SK-N-SH treated with all-trans-retinoic acid at 6 μM for 48 hours (cell line): ENCODE measurements at regions not wholly inside any gene's neighbourhood (a gene's known extent, or its start where the extent isn't known, plus 50 kb on each side); places are given as distances from the start of the nearest gene placed in this dataset.

ENCODE experiments used
- CSRNP3 ChIP-seq: fragments of 250-450 bp; sonication (Bioruptor Pico); IDR thresholded peaks from 2 replicates; pipeline ENCODE4 v1.5.1; 2021; ENCODE audit warnings: mild to moderate bottlenecking, moderate library complexity
- ESRRG ChIP-seq: fragments of 250-450 bp; sonication (Bioruptor Pico); IDR thresholded peaks from 2 replicates; pipeline ENCODE4 v1.6.1; 2021; ENCODE audit warnings: mild to moderate bottlenecking
- GLIS3 ChIP-seq: fragments of 250-450 bp; sonication (Bioruptor Pico); IDR thresholded peaks from 2 replicates; pipeline ENCODE4 v1.5.0; 2020; ENCODE audit warnings: mild to moderate bottlenecking, moderate library complexity
- PATZ1 ChIP-seq: fragments of 250-450 bp; sonication (Bioruptor Pico); IDR thresholded peaks from 2 replicates; pipeline ENCODE4 v1.8.0; 2020; ENCODE audit warnings: mild to moderate bottlenecking, moderate library complexity, borderline replicate concordance
- POU6F1 ChIP-seq: fragments of 250-450 bp; sonication (Bioruptor Pico); IDR thresholded peaks from 2 replicates; pipeline ENCODE4 v1.8.0; 2021; ENCODE audit warnings: low read depth, mild to moderate bottlenecking, moderate library complexity, borderline replicate concordance
- RARB ChIP-seq: fragments of 250-450 bp; sonication (Bioruptor Pico); IDR thresholded peaks from 2 replicates; pipeline ENCODE4 v1.8.0; 2021; ENCODE audit warnings: mild to moderate bottlenecking, moderate library complexity
- TCF4 ChIP-seq: fragments of 250-450 bp; sonication (Bioruptor Pico); IDR thresholded peaks from 2 replicates; pipeline ENCODE4 v1.8.0; 2021; ENCODE audit warnings: mild to moderate bottlenecking, moderate library complexity, borderline replicate concordance
- ZFP30 ChIP-seq: fragments of 450-650 bp; formaldehyde crosslinking; IDR thresholded peaks from 2 replicates; pipeline ENCODE4 v1.5.0; 2022; ENCODE audit warnings: mild to moderate bottlenecking, moderate library complexity
- TF ChIP-seq, protein P1 (sequence below): fragments of 250-450 bp; sonication (Bioruptor Pico); IDR thresholded peaks from 2 replicates; pipeline ENCODE4 v1.5.1; 2020; ENCODE audit warnings: low read depth, mild to moderate bottlenecking, moderate library complexity

GRCh38 chr2:83654091-83654611 lies 804.9 kb downstream of the SUCLG1 start:
- TF ChIP-seq POU6F1 = no peak
- no peak for TF ChIP-seq TCF4 (CRISPR knock-in tag)
- no peak for TF ChIP-seq GLIS3
- no peak for TF ChIP-seq RARB (CRISPR knock-in tag)
- TF ChIP-seq PATZ1 = no peak
- no peak for TF ChIP-seq ZFP30 (CRISPR knock-in tag)
- no peak for TF ChIP-seq CSRNP3 (CRISPR knock-in tag)
- TF ChIP-seq ESRRG (CRISPR knock-in tag) = no peak
- TF ChIP-seq, protein P1, sequence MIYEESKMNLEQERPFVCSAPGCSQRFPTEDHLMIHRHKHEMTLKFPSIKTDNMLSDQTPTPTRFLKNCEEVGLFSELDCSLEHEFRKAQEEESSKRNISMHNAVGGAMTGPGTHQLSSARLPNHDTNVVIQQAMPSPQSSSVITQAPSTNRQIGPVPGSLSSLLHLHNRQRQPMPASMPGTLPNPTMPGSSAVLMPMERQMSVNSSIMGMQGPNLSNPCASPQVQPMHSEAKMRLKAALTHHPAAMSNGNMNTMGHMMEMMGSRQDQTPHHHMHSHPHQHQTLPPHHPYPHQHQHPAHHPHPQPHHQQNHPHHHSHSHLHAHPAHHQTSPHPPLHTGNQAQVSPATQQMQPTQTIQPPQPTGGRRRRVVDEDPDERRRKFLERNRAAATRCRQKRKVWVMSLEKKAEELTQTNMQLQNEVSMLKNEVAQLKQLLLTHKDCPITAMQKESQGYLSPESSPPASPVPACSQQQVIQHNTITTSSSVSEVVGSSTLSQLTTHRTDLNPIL (CRISPR knock-in tag) = no peak
